GM23338 (cell line): ENCODE measurements at regions not wholly inside any gene's neighbourhood (a gene's known extent, or its start where the extent isn't known, plus 50 kb on each side); places are given as distances from the start of the nearest gene placed in this dataset.
"Not testable (repeated sequence)": the region's sequence is repeated elsewhere in the genome, so short reads cannot be mapped to it uniquely, and the experiment has no call there.

Experiments
- ATAC-seq: fragments of 200-7000 bp; cut with Tn5 transposase; 3 replicates; pipeline ENCODE4 v1.9.1; 2020
- DNase-seq: peaks from one replicate; pipeline ENCODE4 v3.0.0-alpha.2; 2015; ENCODE audit warnings: low spot score
- H2AFZ ChIP-seq: fragments of 200-600 bp; sonication (generic); 2 replicates; pipeline ENCODE4 v1.8.0; 2016; ENCODE audit warnings: antibody characterized with exemption, mild to moderate bottlenecking, moderate library complexity
- H3F3A ChIP-seq: fragments of 200-600 bp; sonication (generic); replicated peaks from 2 replicates; pipeline ENCODE4 v1.8.0; 2017; ENCODE audit warnings: antibody characterized with exemption, mixed run types, low read depth
- H3K27ac ChIP-seq: fragments of 200-600 bp; sonication (generic); 2 replicates; pipeline ENCODE4 v1.6.1; 2016; ENCODE audit warnings: low read depth
- H3K27me3 ChIP-seq: fragments of 200-600 bp; sonication (generic); 2 replicates; pipeline ENCODE4 v1.8.0; 2016; ENCODE audit warnings: mild to moderate bottlenecking, mixed run types, moderate library complexity; ENCODE audit not compliant: insufficient read depth
- H3K36me3 ChIP-seq: fragments of 200-600 bp; sonication (generic); 2 replicates; pipeline ENCODE4 v1.8.0; 2016; ENCODE audit warnings: mild to moderate bottlenecking; ENCODE audit not compliant: insufficient read depth
- H3K4me1 ChIP-seq: fragments of 200-600 bp; sonication (generic); 2 replicates; pipeline ENCODE4 v1.8.0; 2016; ENCODE audit warnings: mild to moderate bottlenecking, moderate library complexity; ENCODE audit not compliant: insufficient read depth
- H3K4me2 ChIP-seq: fragments of 200-600 bp; sonication (generic); 2 replicates; pipeline ENCODE4 v1.7.1; 2017; ENCODE audit warnings: mixed run types
- H3K4me3 ChIP-seq: fragments of 200-600 bp; sonication (generic); 2 replicates; pipeline ENCODE4 v1.6.1; 2016; ENCODE audit warnings: mixed run types
- H3K79me2 ChIP-seq: fragments of 200-600 bp; sonication (generic); replicated peaks from 2 replicates; pipeline ENCODE4 v1.8.0; 2017; ENCODE audit warnings: mild to moderate bottlenecking; ENCODE audit not compliant: insufficient read depth
- H3K9me2 ChIP-seq: fragments of 200-600 bp; sonication (generic); 2 replicates; pipeline ENCODE4 v1.8.0; 2017; ENCODE audit not compliant: insufficient read depth
- H4K20me1 ChIP-seq: fragments of 200-600 bp; sonication (generic); replicated peaks from 2 replicates; pipeline ENCODE4 v1.8.0; 2017; ENCODE audit warnings: mild to moderate bottlenecking; ENCODE audit not compliant: insufficient read depth
- H3K27ac Mint-ChIP-seq: 2 replicates; pipeline ENCODE4 v1.8.0; 2020; ENCODE audit warnings: inconsistent platforms, mild to moderate bottlenecking, moderate library complexity, mixed read lengths
- H3K27me3 Mint-ChIP-seq: 3 replicates; pipeline ENCODE4 v1.8.0; 2022; ENCODE audit warnings: low read depth, mild to moderate bottlenecking, moderate library complexity, mixed read lengths, inconsistent platforms; ENCODE audit not compliant: insufficient read depth, poor library complexity
- H3K36me3 Mint-ChIP-seq: 3 replicates; pipeline ENCODE4 v1.8.0; 2021; ENCODE audit warnings: low read depth, mild to moderate bottlenecking, inconsistent platforms, moderate library complexity, mixed read lengths
- H3K4me1 Mint-ChIP-seq: 3 replicates; pipeline ENCODE4 v1.8.0; 2020; ENCODE audit warnings: mild to moderate bottlenecking, inconsistent platforms, mixed read lengths
- H3K4me3 Mint-ChIP-seq: 3 replicates; pipeline ENCODE4 v1.8.0; 2021; ENCODE audit warnings: moderate library complexity, mild to moderate bottlenecking, inconsistent platforms, mixed read lengths
- H3K9me3 Mint-ChIP-seq: 3 replicates; pipeline ENCODE4 v1.8.0; 2020; ENCODE audit warnings: moderate library complexity, mild to moderate bottlenecking, inconsistent platforms, mixed read lengths
- ZNF462 ChIP-seq: fragments of 250-450 bp; sonication (Bioruptor Pico); IDR thresholded peaks from 2 replicates; pipeline ENCODE4 v1.5.0; 2020; ENCODE audit warnings: mild to moderate bottlenecking, moderate library complexity

- ATAC-seq: not testable (repeated sequence)
- peaks cover 15% of the 10 kb centered on the region for H3K4me1 Mint-ChIP-seq
Measured at GRCh38 chr11:100409267-100409666, 277.8 kb upstream of the ARHGAP42 start.

GRCh38 chr11:100419518-100419917 is 267.6 kb upstream of the ARHGAP42 start:
- ATAC-seq (no peak), DNase-seq (no peak)
- H3K9me2 ChIP-seq: 0 out of 2 replicates have a peak, but pooled peaks cover 3% of the 10 kb centered on the region
- H3K4me1 ChIP-seq: no peaks in the 10 kb centered on the region
- H3K27ac ChIP-seq: no peak overlapping the region
- H3K4me1 Mint-ChIP-seq: peaks cover 6% of the 10 kb centered on the region; the same call in 2 of the 3 replicates
- H3K36me3 ChIP-seq: peaks cover 6% of the 10 kb centered on the region; the same call in 1 of the 2 replicates
- TF ChIP-seq ZNF462 (CRISPR knock-in tag): no peak
- no peaks in the 10 kb centered on the region for H3K27me3 ChIP-seq
- H3K4me3 ChIP-seq: no peak overlapping the region
- H4K20me1 ChIP-seq: no peaks in the 10 kb centered on the region
- H3K4me3 Mint-ChIP-seq: no peak overlapping the region
- H3K36me3 Mint-ChIP-seq: peaks cover 10% of the 10 kb centered on the region; the same call in 2 of the 3 replicates
- no peaks in the 10 kb centered on the region for H3K79me2 ChIP-seq
- no peak overlapping the region for H3K27ac Mint-ChIP-seq
- no peak overlapping the region for H2AFZ ChIP-seq
- H3F3A ChIP-seq: no peaks in the 10 kb centered on the region
- no peaks in the 10 kb centered on the region for H3K27me3 Mint-ChIP-seq
- no peak overlapping the region for H3K4me2 ChIP-seq
- H3K9me3 Mint-ChIP-seq: peaks cover 28% of the 10 kb centered on the region; the same call in 2 of the 3 replicates

More at GRCh38 chr11:100409267-100409666, 277.8 kb upstream of the ARHGAP42 start:
- not testable (repeated sequence) for H3K27me3 ChIP-seq, H3K36me3 ChIP-seq, H3K27ac Mint-ChIP-seq, H3K27ac ChIP-seq, DNase-seq, H2AFZ ChIP-seq, H3K79me2 ChIP-seq, H3K27me3 Mint-ChIP-seq, H3K9me2 ChIP-seq, H3K4me3 ChIP-seq, H3K4me3 Mint-ChIP-seq, H3F3A ChIP-seq, H4K20me1 ChIP-seq
- Mint-ChIP-seq H3K9me3 (peaks cover 32% of the 10 kb centered on the region), H3K36me3 (peaks cover 26% of the 10 kb centered on the region)
- Histone ChIP-seq H3K4me2 (peak overlapping the region; percentile 55; the same call in 1 of the 2 replicates), H3K4me1 (peaks cover 11% of the 10 kb centered on the region; the same call in 1 of the 2 replicates)
